Panc1 (cell line): ENCODE measurements at regions not wholly inside any gene's neighbourhood (a gene's known extent, or its start where the extent isn't known, plus 50 kb on each side); places are given as distances from the start of the nearest gene placed in this dataset.

Source experiments
- ATAC-seq: fragments of 200-7000 bp; cut with Tn5 transposase; 2 replicates; pipeline ENCODE4 v1.9.1; 2020; ENCODE audit warnings: mild to moderate bottlenecking, moderate library complexity
- BruUV-seq: library from RNA; stranded (reverse); fragments of 400-500 nt; replicated peaks from 2 replicates; lab custom pipeline; 2021; lab: Mats Ljungman, UMichigan
- CTCF ChIA-PET: fragments of 300-600 bp; sonication (Branson Sonifier 250); formaldehyde crosslinking; loops from one replicate; lab custom pipeline; 2022; ENCODE audit warnings: antibody characterized with exemption; lab: Charles Lee
- POLR2A ChIA-PET: fragments of 300-600 bp; sonication (Branson Sonifier 250); formaldehyde crosslinking; loops from one replicate; lab custom pipeline; 2022; ENCODE audit warnings: antibody characterized with exemption; lab: Charles Lee
- DNase-seq: peaks from one replicate; pipeline ENCODE4 v3.0.0-alpha.2; 2010; ENCODE audit warnings: low read depth, low spot score
- H3K27ac ChIP-seq: 2 replicates; pipeline ENCODE4 v1.5.1; 2011; ENCODE audit warnings: mild to moderate bottlenecking, low read length, inconsistent platforms
- H3K27me3 ChIP-seq: fragments of 200-500 bp; sonication (Bioruptor generic); 2 replicates; pipeline ENCODE4 v1.6.0; 2014; ENCODE audit warnings: low read length, inconsistent platforms; ENCODE audit not compliant: control insufficient read depth, insufficient read depth
- H3K36me3 ChIP-seq: fragments of 200-500 bp; sonication (Bioruptor generic); 2 replicates; pipeline ENCODE4 v1.5.1; 2014; ENCODE audit warnings: inconsistent platforms, mild to moderate bottlenecking, low read length, moderate library complexity; ENCODE audit not compliant: control insufficient read depth, insufficient read depth
- H3K4me1 ChIP-seq: 2 replicates; pipeline ENCODE4 v1.5.1; 2011; ENCODE audit warnings: inconsistent platforms, mild to moderate bottlenecking, low read length, moderate library complexity; ENCODE audit not compliant: control insufficient read depth, insufficient read depth
- H3K4me3 ChIP-seq, 2 experiments: 2 replicates each; pipeline ENCODE4 v1.5.1; 2011 to 2012; ENCODE audit warnings: low read depth in 2 of 2, low read length in 2 of 2, mild to moderate bottlenecking in 2 of 2, inconsistent platforms in 1 of 2, moderate library complexity in 1 of 2
- H3K9me3 ChIP-seq: fragments of 200-500 bp; sonication (Bioruptor generic); 2 replicates; pipeline ENCODE4 v1.5.1; 2014; ENCODE audit warnings: low read depth, mild to moderate bottlenecking, inconsistent platforms, low read length, moderate library complexity; ENCODE audit not compliant: control insufficient read depth, insufficient read depth
- CTCF ChIP-seq: fragments of 450-650 bp; IDR thresholded peaks from 2 replicates; pipeline ENCODE4 v1.5.1; 2017; ENCODE audit warnings: mild to moderate bottlenecking
- POLR2AphosphoS5 ChIP-seq: IDR thresholded peaks from 2 replicates; pipeline ENCODE4 v1.6.1; 2012; ENCODE audit warnings: mild to moderate bottlenecking, low read depth, low read length, moderate library complexity
- REST ChIP-seq, 2 experiments: IDR thresholded peaks; 2 replicates each; pipeline ENCODE4 v1.6.1; 2011 to 2012; ENCODE audit warnings: low read depth in 2 of 2, control low read depth in 1 of 2, low read length in 1 of 2, mild to moderate bottlenecking in 1 of 2, moderate library complexity in 1 of 2; ENCODE audit not compliant: insufficient read depth in 1 of 2
- SIN3A ChIP-seq: IDR thresholded peaks from 2 replicates; pipeline ENCODE4 v1.6.1; 2012; ENCODE audit warnings: low read depth, mild to moderate bottlenecking, low read length, moderate library complexity, borderline replicate concordance; ENCODE audit not compliant: insufficient read depth
- TCF7L2 ChIP-seq: IDR thresholded peaks from 2 replicates; pipeline ENCODE4 v1.6.1; 2011; ENCODE audit warnings: mild to moderate bottlenecking, low read depth, low read length, inconsistent platforms
- in situ Hi-C: cut with HindIII; loops from 2 replicates; pipeline ENCODE4 v1.10.0; 2016; ENCODE audit warnings: low sequenced_read_pairs, low pct_unique_long_range_greater_than_20kb
- intact Hi-C: fragments of 100-400 bp; cut with micrococcal nuclease; formaldehyde crosslinking; loops from one replicate; pipeline ENCODE4 v1.10.0; 2022; ENCODE audit not compliant: unreplicated experiment

- no peaks in the 10 kb centered on the region for H3K4me1 ChIP-seq
- H3K27me3 ChIP-seq = no peaks in the 10 kb centered on the region
- no peak overlapping the region for H3K4me3 ChIP-seq
- ChIA-PET CTCF (no interaction called here), POLR2A (no interaction called here)
- no TSS peak for BruUV-seq
- no peak for DNase-seq
- in situ Hi-C loops = no loop called here
- no peak overlapping the region for H3K27ac ChIP-seq
- no peaks in the 10 kb centered on the region for H3K36me3 ChIP-seq
- intact Hi-C loops = no loop called here
- H3K9me3 ChIP-seq = no peaks in the 10 kb centered on the region
- ATAC-seq = no peak
- TF ChIP-seq TCF7L2 (no peak), REST (IDR thresholded peaks at IDR 0.05; ENCODE audit: insufficient read depth in 1 of 2, low read depth in 2 of 2, low read length in 1 of 2) (no peak), CTCF (no peak), SIN3A (no peak), POLR2AphosphoS5 (no peak)
Observed at GRCh38 chr2:163122257-163122656, 283.7 kb upstream of the KCNH7 start.

- Histone ChIP-seq H3K27ac (no peak overlapping the region), H3K9me3 (no peaks in the 10 kb centered on the region), H3K4me1 (no peaks in the 10 kb centered on the region), H3K4me3 (no peak overlapping the region), H3K27me3 (no peaks in the 10 kb centered on the region), H3K36me3 (no peaks in the 10 kb centered on the region)
- ATAC-seq (no peak), DNase-seq (no peak)
- TF ChIP-seq SIN3A = no peak
- TF ChIP-seq TCF7L2 = no peak
- no peak for TF ChIP-seq REST (IDR thresholded peaks at IDR 0.05; ENCODE audit: insufficient read depth in 1 of 2, low read depth in 2 of 2, low read length in 1 of 2)
- TF ChIP-seq POLR2AphosphoS5 = no peak
- TF ChIP-seq CTCF = no peak
- in situ Hi-C loops = no loop called here
- intact Hi-C loops = no loop called here
- ChIA-PET POLR2A (no interaction called here), CTCF (no interaction called here)
- no TSS peak for BruUV-seq
Observed at GRCh38 chr2:163121483-163121882, 282.9 kb upstream of the KCNH7 start.
